Esophagus squamous epithelium (tissue), 5 donors: ENCODE measurements at regions not wholly inside any gene's neighbourhood (a gene's known extent, or its start where the extent isn't known, plus 50 kb on each side); places are given as distances from the start of the nearest gene placed in this dataset.

Experiments
- DNase-seq: peaks from one replicate; lab custom pipeline; 2025; lab: John Stamatoyannopoulos, UW
- H3K27ac ChIP-seq, 4 donors: fragments of 200-600 bp; sonication (generic); one replicate each; pipeline ENCODE4 v1.5.1; 2016 to 2019; ENCODE audit warnings: mild to moderate bottlenecking in 1 of 4
- H3K27me3 ChIP-seq, 4 donors: fragments of 200-600 bp; sonication (generic); 1 replicate in 3 of 4; 2 replicates in 1 of 4; pipeline versions ENCODE4 v1.5.1 to v1.6.0; 2017 to 2021; ENCODE audit warnings: antibody characterized with exemption in 1 of 4
- H3K36me3 ChIP-seq, 3 donors: fragments of 200-600 bp; sonication (generic); one replicate each; pipeline ENCODE4 v1.5.1; 2016 to 2019
- H3K4me1 ChIP-seq, 3 donors: fragments of 200-600 bp; sonication (generic); one replicate each; pipeline ENCODE4 v1.5.1; 2017 to 2019
- H3K4me3 ChIP-seq, 4 donors: fragments of 200-600 bp; sonication (generic); 1 replicate in 3 of 4; 2 replicates in 1 of 4; pipeline ENCODE4 v1.5.1; 2016 to 2019; ENCODE audit warnings: mild to moderate bottlenecking in 2 of 4, moderate library complexity in 1 of 4
- H3K9me3 ChIP-seq, 3 donors: fragments of 200-600 bp; sonication (generic); one replicate each; pipeline ENCODE4 v1.5.1; 2016 to 2019
- POLR2A ChIP-seq, 4 donors: fragments of 450-650 bp; IDR thresholded peaks; one replicate each; pipeline ENCODE4 v1.6.1; 2017; ENCODE audit warnings: antibody characterized with exemption in 4 of 4, mild to moderate bottlenecking in 4 of 4, moderate library complexity in 3 of 4
- WGBS, 2 donors: methylation state at CpG; one replicate each; pipeline ENCODE4 v1.1.5; 2018; 5-methylcytosine and 5-hydroxymethylcytosine counted together
- intact Hi-C: fragments of 100-400 bp; cut with DNase I; formaldehyde crosslinking; loops from one replicate; pipeline ENCODE4 v1.15.0; 2022
- TF ChIP-seq, protein P1 (sequence below), 6 experiments: fragments of 450-650 bp in 4 of 6; fragments of 200-600 bp in 2 of 6; sonication (generic) in 2 of 6; IDR thresholded peaks; one replicate each; pipeline ENCODE4 v1.5.1; 2016 to 2019; ENCODE audit warnings: antibody characterized with exemption in 6 of 6, mild to moderate bottlenecking in 4 of 6, moderate library complexity in 4 of 6
- donor health status: DM: yes; HTN: yes; CAD: no.

DNA sequence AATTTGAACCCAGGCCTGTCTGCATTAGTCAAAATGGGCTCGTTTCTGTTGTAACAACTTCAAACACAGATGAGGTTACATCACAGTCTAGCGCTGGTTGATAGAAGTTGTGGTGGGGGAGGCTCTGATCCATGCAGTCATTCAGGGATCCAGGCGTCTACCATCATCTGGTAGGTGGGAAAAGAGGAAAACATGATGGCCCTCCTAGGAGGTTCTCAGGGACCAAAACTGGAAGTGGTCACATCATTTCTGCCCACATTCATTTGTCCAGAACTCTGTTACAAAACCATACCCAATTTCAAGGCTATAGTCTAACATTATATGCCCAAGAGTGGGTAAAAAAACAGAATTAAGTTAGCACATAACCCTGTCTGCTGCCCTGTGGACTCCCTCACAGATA, 135.1 kb downstream of the PHETA1 start:
- intact Hi-C loops, result no loop called here
- Histone ChIP-seq H3K4me1 (no peaks in the 10 kb centered on the region), H3K27me3 (peaks cover 0 to 43% (median 0%) of the 10 kb centered on the region in 4 donors), H3K27ac (no peak overlapping the region), H3K9me3 (no peaks in the 10 kb centered on the region), H3K4me3 (no peak overlapping the region), H3K36me3 (no peaks in the 10 kb centered on the region)
- WGBS, 2 donors, result 79 to 81% methylated on average over 3 of the region's 3 CpGs
- TF ChIP-seq, protein P1, sequence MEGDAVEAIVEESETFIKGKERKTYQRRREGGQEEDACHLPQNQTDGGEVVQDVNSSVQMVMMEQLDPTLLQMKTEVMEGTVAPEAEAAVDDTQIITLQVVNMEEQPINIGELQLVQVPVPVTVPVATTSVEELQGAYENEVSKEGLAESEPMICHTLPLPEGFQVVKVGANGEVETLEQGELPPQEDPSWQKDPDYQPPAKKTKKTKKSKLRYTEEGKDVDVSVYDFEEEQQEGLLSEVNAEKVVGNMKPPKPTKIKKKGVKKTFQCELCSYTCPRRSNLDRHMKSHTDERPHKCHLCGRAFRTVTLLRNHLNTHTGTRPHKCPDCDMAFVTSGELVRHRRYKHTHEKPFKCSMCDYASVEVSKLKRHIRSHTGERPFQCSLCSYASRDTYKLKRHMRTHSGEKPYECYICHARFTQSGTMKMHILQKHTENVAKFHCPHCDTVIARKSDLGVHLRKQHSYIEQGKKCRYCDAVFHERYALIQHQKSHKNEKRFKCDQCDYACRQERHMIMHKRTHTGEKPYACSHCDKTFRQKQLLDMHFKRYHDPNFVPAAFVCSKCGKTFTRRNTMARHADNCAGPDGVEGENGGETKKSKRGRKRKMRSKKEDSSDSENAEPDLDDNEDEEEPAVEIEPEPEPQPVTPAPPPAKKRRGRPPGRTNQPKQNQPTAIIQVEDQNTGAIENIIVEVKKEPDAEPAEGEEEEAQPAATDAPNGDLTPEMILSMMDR (IDR thresholded peaks at IDR 0.05), result no peak
- TF ChIP-seq POLR2A (IDR thresholded peaks at IDR 0.05), result no peak
- DNase-seq, result no peak

DNA sequence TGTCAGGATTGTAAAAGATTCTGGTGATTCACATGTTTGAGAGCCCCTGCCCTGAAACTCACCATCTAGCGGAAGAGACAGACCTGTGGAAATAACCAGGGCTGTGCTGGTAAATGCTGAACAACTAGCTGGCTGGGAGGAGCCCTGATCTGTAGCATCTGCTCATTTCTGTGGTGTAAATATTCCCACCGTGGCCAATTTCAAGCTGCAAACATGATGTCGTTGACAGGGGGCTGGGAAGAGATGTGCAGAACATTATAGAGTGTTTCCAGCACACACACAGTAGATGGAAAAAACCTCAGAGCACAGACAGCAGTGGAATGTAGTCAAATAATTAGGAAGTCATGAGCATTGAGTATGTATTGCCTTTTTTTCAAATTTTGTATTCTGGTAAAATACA, 138.2 kb downstream of the PHETA1 start:
- no peak overlapping the region for H3K27ac ChIP-seq

DNA sequence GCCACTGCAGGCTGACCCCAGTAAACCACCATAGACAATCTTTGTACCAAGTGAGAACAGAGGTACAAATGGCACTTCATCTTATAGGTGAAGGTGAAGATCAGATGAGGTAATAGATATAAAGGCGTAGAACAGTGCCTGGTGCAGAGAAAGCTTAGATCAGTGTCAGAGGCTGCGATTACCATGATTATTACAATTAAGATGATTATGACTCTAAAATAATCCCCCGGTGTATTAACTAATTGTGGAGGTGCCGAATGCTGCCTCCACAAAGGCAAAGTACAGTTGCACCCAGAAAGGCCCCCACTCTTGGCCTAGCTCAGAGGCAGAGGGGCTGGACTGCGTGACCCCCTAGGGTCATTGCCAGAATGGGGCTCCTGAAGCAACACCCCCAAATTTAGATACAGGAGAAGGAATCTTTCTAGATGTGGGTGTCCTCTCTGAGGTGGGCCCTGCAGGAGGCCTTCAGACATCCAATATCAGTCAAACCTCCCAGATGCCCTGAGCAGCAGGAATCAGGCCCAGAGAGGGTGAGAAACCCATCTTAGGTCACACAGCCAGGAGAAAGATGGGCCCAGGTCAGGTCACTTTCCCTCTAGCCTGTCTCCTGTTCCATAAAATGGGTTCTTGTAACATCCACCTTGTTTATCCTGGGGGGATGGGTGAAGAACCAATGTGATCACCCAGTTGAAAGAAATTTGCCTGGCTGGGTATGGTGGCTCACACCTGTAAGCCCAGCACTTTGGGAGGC, 139.8 kb downstream of the PHETA1 start:
- 77 to 95% methylated on average over 4 to 5 of the region's 5 CpGs for WGBS, 2 donors
- H3K4me1 ChIP-seq, result no peaks in the 10 kb centered on the region
- DNase-seq, result no peak
- no peaks in the 10 kb centered on the region for H3K36me3 ChIP-seq
- H3K27ac ChIP-seq, result no peak overlapping the region
- no peak for TF ChIP-seq POLR2A (IDR thresholded peaks at IDR 0.05)
- TF ChIP-seq, protein P1 (IDR thresholded peaks at IDR 0.05), result no peak
- H3K9me3 ChIP-seq, result no peaks in the 10 kb centered on the region
- no peak overlapping the region for H3K4me3 ChIP-seq
- intact Hi-C loops, result no loop called here
- peaks cover 0 to 64% (median 0%) of the 10 kb centered on the region in 4 donors for H3K27me3 ChIP-seq

More for the DNA sequence above, 138.2 kb downstream of the PHETA1 start:
- Histone ChIP-seq H3K4me3 (no peak overlapping the region), H3K27me3 (peaks cover 0 to 59% (median 0%) of the 10 kb centered on the region in 4 donors), H3K36me3 (no peaks in the 10 kb centered on the region), H3K9me3 (no peaks in the 10 kb centered on the region), H3K4me1 (no peaks in the 10 kb centered on the region)
- WGBS, 2 donors, result 35 to 56% methylated on average over 2 to 3 of the region's 3 CpGs
- intact Hi-C loops, result no loop called here
- no peak for DNase-seq
- TF ChIP-seq, protein P1 (IDR thresholded peaks at IDR 0.05), result no peak
- no peak for TF ChIP-seq POLR2A (IDR thresholded peaks at IDR 0.05)

DNA sequence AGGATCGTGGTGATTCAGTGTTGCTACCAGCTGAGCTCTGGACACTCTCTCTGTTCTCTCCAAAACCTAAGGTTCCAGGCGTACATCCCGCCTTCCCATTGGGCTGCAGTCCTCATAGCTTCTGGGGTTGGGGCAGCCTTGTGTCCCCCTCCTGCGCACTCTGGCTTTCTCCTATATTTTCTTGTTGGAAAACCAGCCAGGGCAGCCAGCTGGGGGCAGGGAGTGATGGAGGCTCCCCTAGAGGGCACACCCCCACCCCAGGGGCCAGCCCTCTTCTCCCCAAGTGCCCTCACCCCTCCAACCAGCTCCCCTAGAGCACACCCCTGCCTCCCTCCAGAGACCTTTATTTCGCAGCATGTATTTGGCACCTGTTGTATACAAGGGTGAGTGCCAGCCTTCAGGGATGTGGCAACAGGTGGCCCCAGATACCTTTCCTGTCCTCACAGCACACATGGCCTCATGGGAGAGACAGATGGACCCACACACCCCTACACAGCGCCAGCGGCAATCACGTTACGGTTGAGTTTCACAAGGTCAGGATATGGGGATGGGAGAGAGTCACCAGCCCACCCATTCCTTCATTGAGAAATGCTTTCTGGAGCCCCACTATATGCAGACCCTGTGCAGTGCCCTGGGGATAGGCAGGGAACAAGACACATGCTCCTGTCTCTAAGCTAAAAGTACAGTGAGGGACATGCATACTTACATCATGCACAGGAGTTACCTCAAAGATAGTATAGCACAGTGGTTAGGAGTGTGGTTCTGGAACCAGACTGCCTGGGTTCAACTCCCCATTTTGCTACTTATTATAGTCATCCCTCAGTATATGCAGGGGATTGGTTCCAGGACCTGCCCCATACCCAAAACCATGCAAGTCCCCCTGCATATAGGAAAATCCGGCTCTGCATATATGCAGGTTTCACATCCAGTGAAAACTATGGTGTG, 141.1 kb downstream of the PHETA1 start:
- H3K4me3 ChIP-seq, result no peak overlapping the region
- H3K36me3 ChIP-seq, result no peaks in the 10 kb centered on the region
- DNase-seq, result no peak
- no peak overlapping the region for H3K27ac ChIP-seq
- peaks cover 0 to 55% (median 0%) of the 10 kb centered on the region in 4 donors for H3K27me3 ChIP-seq
- no peaks in the 10 kb centered on the region for H3K4me1 ChIP-seq
- intact Hi-C loops, result no loop called here
- WGBS, 2 donors, result 80 to 86% methylated on average over 6 of the region's 10 CpGs
- H3K9me3 ChIP-seq, result no peaks in the 10 kb centered on the region
- TF ChIP-seq POLR2A (IDR thresholded peaks at IDR 0.05), result no peak
- TF ChIP-seq, protein P1 (IDR thresholded peaks at IDR 0.05), result no peak

DNA sequence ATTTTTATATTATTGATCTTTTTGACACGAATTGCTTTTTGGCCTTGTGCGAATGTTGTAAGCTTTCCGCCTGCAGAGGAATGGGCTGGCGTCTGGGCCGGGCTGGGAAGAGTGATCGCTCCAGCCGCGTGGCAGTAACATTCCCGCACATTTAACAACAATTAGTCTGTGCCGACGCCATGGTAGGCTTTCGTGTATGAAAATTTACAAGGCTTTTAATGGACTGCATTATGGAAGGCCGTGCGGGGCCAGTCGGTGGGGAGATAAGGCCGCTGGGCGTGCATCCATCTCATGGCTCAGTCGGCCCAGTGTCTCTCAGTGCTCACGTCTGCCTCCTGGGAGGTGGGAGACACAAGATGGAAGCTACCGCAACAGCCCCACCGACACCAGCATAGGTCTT, 142.2 kb downstream of the PHETA1 start:
- H3K36me3 ChIP-seq, result no peaks in the 10 kb centered on the region
- H3K27ac ChIP-seq, result no peak overlapping the region
- 84 to 93% methylated on average over 19 to 20 of the region's 21 CpGs for WGBS, 2 donors
- no peak for DNase-seq
- H3K9me3 ChIP-seq, result no peaks in the 10 kb centered on the region
- no peaks in the 10 kb centered on the region for H3K4me1 ChIP-seq
- intact Hi-C loops, result no loop called here
- TF ChIP-seq, protein P1 (IDR thresholded peaks at IDR 0.05), result no peak
- no peak for TF ChIP-seq POLR2A (IDR thresholded peaks at IDR 0.05)
- peaks cover 0 to 45% (median 0%) of the 10 kb centered on the region in 4 donors for H3K27me3 ChIP-seq
- H3K4me3 ChIP-seq, result no peak overlapping the region
